Muscle of arm (tissue), 1 donor: ENCODE measurements at regions not wholly inside any gene's neighbourhood (a gene's known extent, or its start where the extent isn't known, plus 50 kb on each side); places are given as distances from the start of the nearest gene placed in this dataset.
"Not testable (repeated sequence)": the region's sequence is repeated elsewhere in the genome, so short reads cannot be mapped to it uniquely, and the experiment has no call there.

Experiments
- DNase-seq: peaks from one replicate; pipeline ENCODE4 v3.0.0-alpha.2; 2013

GRCh38 chr5:23235246-23235645 lies 272.2 kb upstream of the PRDM9 start:
- DNase-seq = no peak

- DNase-seq = no peak
Observed at GRCh38 chr5:23234197-23234596, 273.2 kb upstream of the PRDM9 start.

GRCh38 chr5:23223846-23224245 lies 283.6 kb upstream of the PRDM9 start:
- DNase-seq = no peak

GRCh38 chr5:23221831-23222230 lies 285.6 kb upstream of the PRDM9 start:
- no peak for DNase-seq

GRCh38 chr5:23217159-23217558 lies 290.2 kb upstream of the PRDM9 start:
- DNase-seq = no peak

- DNase-seq = no peak
Observed at GRCh38 chr5:23216345-23216744, 291.1 kb upstream of the PRDM9 start.

- peak; percentile 33 for DNase-seq
Observed at GRCh38 chr5:23208959-23209431, 298.4 kb upstream of the PRDM9 start.

- DNase-seq = no peak
Observed at GRCh38 chr5:23204111-23204510, 303.3 kb upstream of the PRDM9 start.

GRCh38 chr5:23169660-23170416 lies 316.7 kb upstream of the CDH12 start:
- DNase-seq = no peak

- no peak for DNase-seq
Observed at GRCh38 chr5:23164971-23165370, 311.8 kb upstream of the CDH12 start.

GRCh38 chr5:23158179-23158578 lies 305.0 kb upstream of the CDH12 start:
- DNase-seq = no peak

- no peak for DNase-seq
Observed at GRCh38 chr5:23157716-23158115, 304.6 kb upstream of the CDH12 start.

GRCh38 chr5:23157169-23157568 lies 304.0 kb upstream of the CDH12 start:
- no peak for DNase-seq

- DNase-seq = no peak
Observed at GRCh38 chr5:23147625-23148024, 294.5 kb upstream of the CDH12 start.

- no peak for DNase-seq
Observed at GRCh38 chr5:23146183-23146582, 293.0 kb upstream of the CDH12 start.

- peak; percentile 1 for DNase-seq
Observed at GRCh38 chr5:23139338-23140171, 286.4 kb upstream of the CDH12 start.

- DNase-seq = no peak
Observed at GRCh38 chr5:23136958-23137357, 283.8 kb upstream of the CDH12 start.

- DNase-seq = no peak
Observed at GRCh38 chr5:23132231-23132630, 279.1 kb upstream of the CDH12 start.

GRCh38 chr5:23112237-23112636 lies 259.1 kb upstream of the CDH12 start:
- no peak for DNase-seq

- no peak for DNase-seq
Observed at GRCh38 chr5:23105021-23105420, 251.9 kb upstream of the CDH12 start.

GRCh38 chr5:23103566-23103965 lies 250.4 kb upstream of the CDH12 start:
- DNase-seq = no peak

- not testable (repeated sequence) for DNase-seq
Observed at GRCh38 chr5:23095418-23095817, 242.3 kb upstream of the CDH12 start.

- peak; percentile 9 for DNase-seq
Observed at GRCh38 chr5:23089286-23089685, 236.1 kb upstream of the CDH12 start.
